GM12865 (cell line): ENCODE measurements at regions not wholly inside any gene's neighbourhood (a gene's known extent, or its start where the extent isn't known, plus 50 kb on each side); places are given as distances from the start of the nearest gene placed in this dataset.

Experiments
- DNase-seq: peaks from one replicate; pipeline ENCODE4 v3.0.0; 2010; ENCODE audit warnings: low read depth
- H3K4me3 ChIP-seq: 2 replicates; pipeline ENCODE4 v1.5.1; 2011; ENCODE audit warnings: mild to moderate bottlenecking, low read depth, low read length, control low read depth
- TF ChIP-seq, protein P1 (sequence below): IDR thresholded peaks from 2 replicates; pipeline ENCODE4 v1.5.1; 2011; ENCODE audit warnings: low read length, control low read depth, low read depth, inconsistent platforms; ENCODE audit not compliant: insufficient read depth; ENCODE audit errors: missing control alignments

- TF ChIP-seq, protein P1, sequence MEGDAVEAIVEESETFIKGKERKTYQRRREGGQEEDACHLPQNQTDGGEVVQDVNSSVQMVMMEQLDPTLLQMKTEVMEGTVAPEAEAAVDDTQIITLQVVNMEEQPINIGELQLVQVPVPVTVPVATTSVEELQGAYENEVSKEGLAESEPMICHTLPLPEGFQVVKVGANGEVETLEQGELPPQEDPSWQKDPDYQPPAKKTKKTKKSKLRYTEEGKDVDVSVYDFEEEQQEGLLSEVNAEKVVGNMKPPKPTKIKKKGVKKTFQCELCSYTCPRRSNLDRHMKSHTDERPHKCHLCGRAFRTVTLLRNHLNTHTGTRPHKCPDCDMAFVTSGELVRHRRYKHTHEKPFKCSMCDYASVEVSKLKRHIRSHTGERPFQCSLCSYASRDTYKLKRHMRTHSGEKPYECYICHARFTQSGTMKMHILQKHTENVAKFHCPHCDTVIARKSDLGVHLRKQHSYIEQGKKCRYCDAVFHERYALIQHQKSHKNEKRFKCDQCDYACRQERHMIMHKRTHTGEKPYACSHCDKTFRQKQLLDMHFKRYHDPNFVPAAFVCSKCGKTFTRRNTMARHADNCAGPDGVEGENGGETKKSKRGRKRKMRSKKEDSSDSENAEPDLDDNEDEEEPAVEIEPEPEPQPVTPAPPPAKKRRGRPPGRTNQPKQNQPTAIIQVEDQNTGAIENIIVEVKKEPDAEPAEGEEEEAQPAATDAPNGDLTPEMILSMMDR: no peak
- no peak overlapping the region for H3K4me3 ChIP-seq
- no peak for DNase-seq
Measured at GRCh38 chr1:228904222-228904621, 168.9 kb downstream of the RHOU start.

DNA sequence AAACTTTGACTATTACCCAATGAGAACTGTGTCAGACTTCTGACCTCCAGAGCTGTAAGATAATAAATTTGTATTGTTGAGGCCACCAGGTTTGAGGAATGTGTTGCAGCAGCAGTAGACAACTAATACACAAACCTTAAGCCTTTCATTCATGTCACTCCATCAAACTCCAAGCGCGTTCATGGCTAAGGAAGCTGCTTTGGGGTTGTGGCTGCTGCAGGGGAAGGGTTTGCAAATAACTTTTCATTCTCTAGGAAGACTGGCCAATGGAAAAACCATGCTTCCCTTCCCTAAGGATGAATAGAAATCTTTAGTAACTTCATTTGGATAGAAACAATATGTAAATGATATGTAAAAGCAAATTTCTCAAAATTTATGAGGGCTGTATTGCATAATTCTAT is 170.4 kb downstream of the RHOU start:
- no peak for DNase-seq
- TF ChIP-seq, protein P1: no peak
- H3K4me3 ChIP-seq: no peak overlapping the region

- TF ChIP-seq, protein P1: no peak
- H3K4me3 ChIP-seq: no peak overlapping the region
- DNase-seq: no peak
Measured at GRCh38 chr1:228906223-228906860, 171.1 kb downstream of the RHOU start.

- DNase-seq: no peak
- H3K4me3 ChIP-seq: no peak overlapping the region
- TF ChIP-seq, protein P1: no peak
Measured at GRCh38 chr1:228911225-228912210, 176.2 kb downstream of the RHOU start.

GRCh38 chr1:228913626-228914414 is 178.5 kb downstream of the RHOU start:
- TF ChIP-seq, protein P1: no peak

GRCh38 chr1:228914700-228915099 is 179.4 kb downstream of the RHOU start:
- H3K4me3 ChIP-seq: no peak overlapping the region
- TF ChIP-seq, protein P1: no peak
- DNase-seq: no peak

More at GRCh38 chr1:228913626-228914414, 178.5 kb downstream of the RHOU start:
- DNase-seq: no peak
- H3K4me3 ChIP-seq: no peak overlapping the region
